DMS53 (cell line): ENCODE measurements at regions not wholly inside any gene's neighbourhood (a gene's known extent, or its start where the extent isn't known, plus 50 kb on each side); places are given as distances from the start of the nearest gene placed in this dataset.

Experiments used
- DNase-seq: peaks from one replicate; lab custom pipeline; 2025; lab: John Stamatoyannopoulos, UW

- no peak for DNase-seq
Observed at GRCh38 chr14:101179691-101180211, 276.2 kb upstream of the RTL1 start.

DNA sequence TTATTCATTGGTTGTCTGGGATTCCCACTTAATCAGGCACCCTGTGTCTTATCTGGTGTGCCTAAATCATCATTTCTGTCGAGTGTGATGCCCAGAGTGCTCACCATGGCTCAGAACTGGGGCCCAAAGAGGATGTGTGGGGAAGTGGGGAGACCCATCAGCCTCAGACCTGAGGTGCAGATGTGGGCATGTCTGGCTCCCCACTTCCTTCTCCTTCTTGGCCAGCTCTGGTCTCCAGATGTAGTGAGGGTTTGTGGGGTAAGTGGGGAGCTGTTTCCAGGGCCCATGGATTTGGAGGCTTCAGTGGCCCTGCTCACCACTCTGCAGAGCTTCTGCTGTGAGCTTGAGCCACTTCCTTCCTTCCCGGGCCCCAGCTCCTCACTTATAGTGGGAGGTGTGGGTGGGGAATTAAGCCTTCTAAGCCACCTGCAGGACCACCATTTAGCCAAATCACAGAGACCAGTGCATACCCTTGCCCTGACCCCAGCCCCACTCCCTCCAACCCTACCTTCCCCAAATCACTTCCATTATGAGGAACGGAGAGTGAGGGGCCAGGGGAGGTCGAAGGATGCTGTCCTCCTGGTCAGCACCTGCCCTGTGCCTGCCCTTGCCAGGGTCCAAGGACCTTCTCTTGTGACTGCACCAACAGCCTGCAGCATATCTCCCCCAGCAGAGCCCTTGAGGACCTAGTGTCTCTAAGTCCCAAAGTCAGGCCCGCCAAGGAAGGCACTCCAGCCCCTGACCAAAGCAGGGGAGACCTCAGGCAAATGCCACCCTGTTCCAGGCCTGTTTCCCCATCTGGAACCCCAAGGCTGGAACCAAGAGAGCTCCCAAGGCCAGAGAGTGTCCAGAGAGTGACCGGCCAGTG is 278.2 kb upstream of the RTL1 start:
- DNase-seq = no peak

DNA sequence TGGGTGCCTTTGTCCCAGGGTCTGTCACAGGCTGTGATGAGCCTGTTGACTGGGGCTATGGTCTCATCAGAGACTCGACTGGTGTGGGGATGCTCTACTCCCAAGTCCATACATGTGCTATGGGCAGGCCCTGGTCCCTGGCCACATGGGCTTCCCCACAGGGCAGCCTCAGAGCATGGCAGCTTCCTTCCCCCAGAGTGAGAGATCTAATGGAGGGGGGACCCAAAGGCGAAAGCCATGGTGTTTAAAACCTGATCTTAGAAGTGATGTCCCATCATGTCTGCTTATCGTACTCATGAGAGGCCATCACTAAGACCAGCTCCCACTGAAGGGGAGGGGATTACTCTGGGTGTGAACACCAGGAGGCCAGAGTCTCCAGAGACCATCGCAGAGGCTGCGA is 279.0 kb upstream of the RTL1 start:
- DNase-seq = no peak

DNA sequence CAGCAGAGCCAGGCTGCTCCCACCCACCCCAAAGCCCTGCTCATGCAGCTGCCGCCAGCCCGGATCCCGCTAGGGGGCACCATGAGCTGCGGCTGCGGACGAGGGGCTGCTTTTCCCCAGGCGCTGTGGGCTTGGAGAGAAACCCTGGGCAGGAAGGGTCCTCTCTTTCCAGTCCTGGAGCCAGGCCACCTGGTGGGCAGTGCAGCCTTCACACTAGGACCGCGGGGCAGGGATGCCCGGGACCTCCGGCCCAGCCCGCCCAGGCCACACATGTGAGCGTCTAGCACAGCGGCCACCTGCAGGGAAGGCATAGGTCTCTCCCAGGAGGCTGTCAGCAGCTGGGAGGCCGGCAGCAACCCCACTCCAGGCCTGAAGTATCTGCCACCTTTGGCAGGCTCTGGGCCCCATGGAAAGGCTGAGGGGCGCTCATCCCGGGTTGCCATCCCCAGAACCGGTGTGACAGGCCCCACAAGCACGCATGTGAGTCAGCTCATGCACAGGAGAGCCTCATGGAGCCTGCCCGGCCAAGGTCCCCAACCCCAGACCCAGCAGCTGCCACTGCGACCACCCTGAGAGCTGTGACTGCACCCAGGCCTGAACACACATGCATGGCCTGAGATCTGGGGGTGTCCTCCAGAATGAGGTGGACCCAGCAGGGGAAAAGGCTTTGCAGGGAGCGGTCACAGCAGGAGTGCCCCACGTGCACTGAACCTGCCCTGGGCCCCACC is 280.0 kb upstream of the RTL1 start:
- no peak for DNase-seq

DNA sequence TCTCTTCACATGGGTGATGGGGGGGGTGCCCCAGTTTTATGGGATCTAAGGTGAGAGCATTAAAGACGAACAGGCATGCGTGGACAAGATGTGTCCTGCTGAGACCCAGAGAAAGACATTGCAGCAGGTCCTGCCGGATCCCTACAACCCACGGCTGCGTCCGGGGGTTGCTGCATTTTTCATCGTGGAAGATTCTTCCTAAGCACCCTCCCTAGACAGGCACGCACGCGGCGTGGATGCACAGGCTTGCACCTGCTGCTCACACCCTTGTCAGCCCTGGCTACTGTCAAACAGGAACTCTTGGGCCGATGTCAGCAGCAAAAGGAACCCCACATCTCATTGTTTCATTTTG is 280.6 kb upstream of the RTL1 start:
- DNase-seq = no peak

- no peak for DNase-seq
Observed at GRCh38 chr14:101184572-101184971, 281.1 kb upstream of the RTL1 start.

- no peak for DNase-seq
Observed at GRCh38 chr14:101185073-101185835, 281.7 kb upstream of the RTL1 start.

DNA sequence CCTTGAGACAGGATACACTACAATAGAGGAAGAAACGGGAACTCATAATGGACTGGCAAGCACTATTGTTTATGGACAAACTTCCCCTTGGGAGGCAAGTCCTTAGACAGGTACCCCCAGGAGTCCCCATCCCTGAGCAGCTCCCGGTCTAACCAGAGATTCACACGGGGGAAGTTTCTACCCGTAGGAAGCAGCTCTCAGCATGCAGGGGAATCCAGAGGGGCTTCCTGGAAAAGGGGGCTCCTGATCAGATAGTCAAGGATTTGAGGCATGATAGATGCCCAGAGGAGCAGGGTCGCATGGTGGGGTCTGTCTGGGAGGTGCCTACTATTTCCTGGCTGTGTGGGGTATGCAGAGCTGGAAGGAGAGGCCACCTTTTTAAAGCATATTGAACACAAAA is 282.4 kb upstream of the RTL1 start:
- no peak for DNase-seq

GRCh38 chr14:101186544-101186943 is 283.0 kb upstream of the RTL1 start:
- DNase-seq = no peak

- DNase-seq = no peak
Observed at GRCh38 chr14:101186992-101187815, 283.7 kb upstream of the RTL1 start.

GRCh38 chr14:101187816-101188570 is 284.5 kb upstream of the RTL1 start:
- DNase-seq = no peak

GRCh38 chr14:101188571-101188915 is 285.0 kb upstream of the RTL1 start:
- DNase-seq = no peak

- DNase-seq = no peak
Observed at GRCh38 chr14:101189266-101189665, 285.7 kb upstream of the RTL1 start.

DNA sequence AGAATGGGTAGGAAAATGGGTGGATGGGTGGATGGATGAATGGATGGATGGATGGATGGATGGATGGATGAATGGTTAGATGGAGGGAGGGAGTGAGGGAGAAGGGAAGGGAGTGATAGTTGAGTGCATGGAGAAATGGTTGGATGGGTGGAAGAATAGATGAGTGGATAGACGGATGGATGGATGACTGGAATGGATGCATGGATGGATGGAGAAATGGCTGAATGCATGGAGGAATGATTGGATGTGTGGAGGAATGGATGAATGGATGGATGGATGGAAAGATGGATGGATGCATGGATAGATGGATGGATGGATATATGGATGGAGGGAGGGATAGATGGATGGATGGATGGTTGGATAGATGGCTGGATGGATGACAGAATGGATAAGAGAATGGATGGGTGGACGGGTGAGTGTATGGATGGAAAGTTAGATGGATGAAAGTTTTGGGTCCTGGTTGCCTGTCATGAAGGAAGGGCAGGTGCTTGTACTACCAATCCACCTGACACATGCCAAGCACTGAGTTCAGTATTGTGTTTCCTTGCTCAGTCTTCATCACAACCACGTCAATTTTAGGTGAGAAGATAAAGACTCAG is 286.5 kb upstream of the RTL1 start:
- no peak for DNase-seq

DNA sequence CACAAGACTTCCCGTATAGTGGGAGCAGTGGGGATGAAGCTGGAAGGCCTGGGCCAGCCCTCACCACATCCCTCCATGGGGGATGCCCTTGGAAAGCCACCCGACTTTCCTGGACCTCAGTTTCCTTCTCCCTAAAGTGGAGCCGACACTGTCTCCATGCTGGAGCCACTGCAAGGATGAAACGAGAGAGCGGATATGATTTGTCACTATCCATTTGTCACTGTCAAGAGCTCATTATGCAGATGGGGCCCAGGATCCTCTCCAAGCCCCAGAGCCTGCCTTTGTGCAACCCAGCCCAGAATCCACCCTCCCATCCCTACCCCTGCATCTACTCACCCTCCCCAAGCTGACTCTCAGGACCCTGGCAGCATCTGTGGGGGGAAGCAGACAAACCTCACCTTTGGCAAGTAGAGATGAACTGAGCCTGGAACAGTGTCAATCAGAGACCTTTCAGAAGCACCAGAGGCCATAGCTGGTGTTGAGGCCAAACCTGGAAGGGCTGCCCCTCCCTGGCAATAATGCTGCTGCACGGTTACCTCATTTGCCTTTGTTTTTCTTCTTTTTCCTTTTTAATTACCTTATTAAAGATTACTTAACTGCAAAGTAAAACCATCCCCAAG is 287.7 kb upstream of the RTL1 start:
- no peak for DNase-seq

DNA sequence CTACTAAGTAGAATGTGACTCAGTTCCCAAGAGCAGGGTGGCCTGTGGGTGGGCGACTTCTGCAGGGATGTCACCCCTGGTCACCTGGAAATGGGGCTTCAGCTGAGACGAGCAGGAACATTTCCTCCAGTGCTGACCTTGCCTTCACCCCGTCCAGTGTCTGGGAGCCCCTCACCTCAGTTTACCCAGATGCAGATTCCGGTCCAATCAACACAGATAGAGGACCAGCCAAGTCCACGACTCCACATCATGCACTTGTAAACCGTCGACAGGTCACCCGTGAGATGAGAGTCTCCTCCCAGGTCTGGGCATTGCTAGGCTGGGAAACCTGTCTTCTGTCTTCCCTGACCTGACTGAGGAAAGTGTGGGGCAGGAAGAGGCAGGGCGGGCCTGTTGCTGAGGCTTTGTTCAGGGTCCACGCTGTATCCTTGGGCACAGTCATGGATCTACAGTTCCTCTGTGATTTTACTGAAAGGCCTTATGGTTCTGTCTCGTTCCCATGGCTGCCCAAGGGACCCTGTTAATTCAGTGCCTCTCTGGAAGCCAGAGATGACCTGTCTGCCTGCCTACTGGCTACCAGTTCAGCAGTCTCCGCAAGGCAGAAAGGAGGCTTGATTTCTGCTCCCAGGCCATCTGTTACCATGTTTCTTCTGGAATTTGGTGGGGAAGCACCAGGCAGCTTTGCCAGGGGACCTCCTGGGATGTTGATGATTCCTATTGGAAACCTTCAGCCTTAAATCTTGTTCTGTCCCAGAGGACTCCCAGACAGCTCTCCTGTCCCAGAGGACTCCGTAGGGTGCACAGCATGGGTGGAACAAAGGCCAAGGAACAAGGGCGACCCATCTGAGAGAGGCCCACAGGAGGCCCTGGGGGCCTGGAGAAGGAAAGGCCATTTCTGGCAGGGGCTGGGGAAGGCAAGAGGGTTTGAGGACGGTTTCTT is 288.5 kb upstream of the RTL1 start:
- no peak for DNase-seq

DNA sequence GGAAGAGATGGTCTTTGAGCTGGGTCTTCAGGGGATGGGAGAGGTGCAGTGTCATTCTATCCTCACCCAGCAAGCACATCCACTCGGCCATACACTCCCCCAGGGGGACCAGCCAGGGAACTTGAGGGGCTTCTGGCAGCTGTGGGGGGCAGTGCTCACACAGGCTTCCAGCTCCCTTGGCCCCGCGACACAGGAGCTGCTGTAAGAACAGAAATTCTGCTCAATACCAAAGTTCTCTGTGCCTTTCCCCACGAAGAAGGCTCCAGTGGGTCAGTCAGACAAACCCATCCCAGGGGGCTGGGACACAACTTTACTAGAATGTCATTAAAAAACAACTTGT is 289.1 kb upstream of the RTL1 start:
- DNase-seq = no peak

- no peak for DNase-seq
Observed at GRCh38 chr14:101193106-101193844, 289.8 kb upstream of the RTL1 start.
